ENCODE measurements at regions not wholly inside any gene's neighbourhood (a gene's known extent, or its start where the extent isn't known, plus 50 kb on each side); places are given as distances from the start of the nearest gene placed in this dataset.

- Histone ChIP-seq H3K4me1 (no peaks in the 10 kb centered on the region), H3K27ac (no peak overlapping the region), H3K36me3 (no peaks in the 10 kb centered on the region), H3K9me3 (peaks cover 0 to 8% (median 0%) of the 10 kb centered on the region in 3 donors), H3K4me3 (no peak overlapping the region), H3K27me3 (no peaks in the 10 kb centered on the region)
- no peak for DNase-seq
- TF ChIP-seq, protein P1, sequence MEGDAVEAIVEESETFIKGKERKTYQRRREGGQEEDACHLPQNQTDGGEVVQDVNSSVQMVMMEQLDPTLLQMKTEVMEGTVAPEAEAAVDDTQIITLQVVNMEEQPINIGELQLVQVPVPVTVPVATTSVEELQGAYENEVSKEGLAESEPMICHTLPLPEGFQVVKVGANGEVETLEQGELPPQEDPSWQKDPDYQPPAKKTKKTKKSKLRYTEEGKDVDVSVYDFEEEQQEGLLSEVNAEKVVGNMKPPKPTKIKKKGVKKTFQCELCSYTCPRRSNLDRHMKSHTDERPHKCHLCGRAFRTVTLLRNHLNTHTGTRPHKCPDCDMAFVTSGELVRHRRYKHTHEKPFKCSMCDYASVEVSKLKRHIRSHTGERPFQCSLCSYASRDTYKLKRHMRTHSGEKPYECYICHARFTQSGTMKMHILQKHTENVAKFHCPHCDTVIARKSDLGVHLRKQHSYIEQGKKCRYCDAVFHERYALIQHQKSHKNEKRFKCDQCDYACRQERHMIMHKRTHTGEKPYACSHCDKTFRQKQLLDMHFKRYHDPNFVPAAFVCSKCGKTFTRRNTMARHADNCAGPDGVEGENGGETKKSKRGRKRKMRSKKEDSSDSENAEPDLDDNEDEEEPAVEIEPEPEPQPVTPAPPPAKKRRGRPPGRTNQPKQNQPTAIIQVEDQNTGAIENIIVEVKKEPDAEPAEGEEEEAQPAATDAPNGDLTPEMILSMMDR (IDR thresholded peaks at IDR 0.05) = no peak
- no peak for TF ChIP-seq POLR2A (IDR thresholded peaks at IDR 0.05)
- intact Hi-C loops (cut with DNase I) = no loop called here
- WGBS, 2 donors = 68 to 88% methylated on average over 1 of the region's 1 CpG
Measured at GRCh38 chr10:64454962-64455361, 933.8 kb downstream of the REEP3 start.

DNA sequence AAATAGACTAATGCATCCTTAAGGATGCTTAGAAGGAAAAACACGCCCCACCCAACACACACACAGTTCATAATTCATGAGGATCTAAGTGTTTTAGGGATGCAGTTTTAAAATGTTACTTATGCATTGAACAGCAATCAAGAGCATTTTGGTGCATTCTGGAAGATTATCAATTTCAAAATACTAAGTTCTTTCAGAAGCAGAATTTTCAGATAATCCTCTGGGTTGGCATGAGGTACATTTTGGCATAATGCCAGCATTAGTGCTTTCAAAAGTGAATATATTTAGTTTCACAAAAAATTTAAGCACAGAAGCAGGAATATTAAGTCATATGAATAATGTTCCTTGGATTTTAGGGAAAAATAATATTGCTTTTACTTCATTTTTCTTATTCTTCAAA, 937.1 kb downstream of the REEP3 start:
- no peaks in the 10 kb centered on the region for H3K36me3 ChIP-seq

GRCh38 chr10:64463406-64463805, 942.2 kb downstream of the REEP3 start:
- intact Hi-C loops (cut with DNase I) = no loop called here
- Histone ChIP-seq H3K4me1 (no peaks in the 10 kb centered on the region), H3K36me3 (no peaks in the 10 kb centered on the region), H3K27ac (no peak overlapping the region), H3K27me3 (no peaks in the 10 kb centered on the region), H3K4me3 (no peak overlapping the region), H3K9me3 (peaks cover 0 to 22% (median 5%) of the 10 kb centered on the region in 3 donors)
- no peak for TF ChIP-seq POLR2A (IDR thresholded peaks at IDR 0.05)
- TF ChIP-seq, protein P1 (IDR thresholded peaks at IDR 0.05) = no peak
- DNase-seq = no peak
- WGBS, 2 donors = 57% methylated on average over 1 of the region's 1 CpG

More for the DNA sequence above, 937.1 kb downstream of the REEP3 start:
- Histone ChIP-seq H3K4me1 (no peaks in the 10 kb centered on the region), H3K9me3 (peaks cover 0 to 7% (median 0%) of the 10 kb centered on the region in 3 donors), H3K4me3 (no peak overlapping the region), H3K27ac (no peak overlapping the region), H3K27me3 (no peaks in the 10 kb centered on the region)
- intact Hi-C loops (cut with DNase I) = no loop called here
- no peak for TF ChIP-seq POLR2A (IDR thresholded peaks at IDR 0.05)
- TF ChIP-seq, protein P1 (IDR thresholded peaks at IDR 0.05) = no peak
- 80 to 87% methylated on average over 1 of the region's 1 CpG for WGBS, 2 donors
- DNase-seq = no peak

- 41 to 67% methylated on average over 2 of the region's 2 CpGs for WGBS, 2 donors
- no peaks in the 10 kb centered on the region for H3K27me3 ChIP-seq
- no peak for DNase-seq
- TF ChIP-seq, protein P1 (IDR thresholded peaks at IDR 0.05) = no peak
- TF ChIP-seq POLR2A (IDR thresholded peaks at IDR 0.05) = no peak
- peaks cover 0 to 24% (median 5%) of the 10 kb centered on the region in 3 donors for H3K9me3 ChIP-seq
- H3K4me1 ChIP-seq = no peaks in the 10 kb centered on the region
- H3K27ac ChIP-seq = no peak overlapping the region
- no peak overlapping the region for H3K4me3 ChIP-seq
- H3K36me3 ChIP-seq = no peaks in the 10 kb centered on the region
- intact Hi-C loops (cut with DNase I) = no loop called here
Measured at GRCh38 chr10:64465653-64466052, 944.5 kb downstream of the REEP3 start.

DNA sequence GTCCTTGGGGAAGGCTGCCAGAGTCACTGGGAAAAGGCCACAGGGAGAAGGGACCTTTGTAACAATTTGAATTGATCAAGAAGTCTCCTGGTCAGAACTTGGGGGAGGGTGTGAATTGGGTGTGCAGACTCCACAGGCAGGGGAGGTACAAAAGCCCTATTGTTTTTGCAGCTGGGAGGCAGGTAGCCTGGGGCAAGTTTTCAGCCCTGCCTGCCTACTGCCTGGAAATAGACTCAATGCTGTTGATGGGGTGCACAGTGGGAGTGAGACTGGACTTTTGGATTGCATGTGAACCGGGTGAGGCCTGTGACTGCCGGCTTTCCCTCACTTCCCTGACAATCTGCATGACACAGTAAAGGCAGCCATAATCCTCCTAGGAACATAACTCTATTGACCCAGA, 947.0 kb downstream of the REEP3 start:
- Histone ChIP-seq H3K27me3 (no peaks in the 10 kb centered on the region), H3K4me3 (no peak overlapping the region), H3K27ac (no peak overlapping the region), H3K4me1 (no peaks in the 10 kb centered on the region), H3K36me3 (no peaks in the 10 kb centered on the region), H3K9me3 (peaks cover 0 to 24% (median 5%) of the 10 kb centered on the region in 3 donors)
- DNase-seq = no peak
- intact Hi-C loops (cut with DNase I) = no loop called here
- 100% methylated on average over 1 of the region's 2 CpGs; no CpG with 5 or more reads in 1 of the 2 donors for WGBS, 2 donors
- no peak for TF ChIP-seq POLR2A (IDR thresholded peaks at IDR 0.05)
- TF ChIP-seq, protein P1 (IDR thresholded peaks at IDR 0.05) = no peak

Data from esophagus squamous epithelium (tissue), 5 donors.